B cell (primary cell): ENCODE measurements at regions not wholly inside any gene's neighbourhood (a gene's known extent, or its start where the extent isn't known, plus 50 kb on each side); places are given as distances from the start of the nearest gene placed in this dataset.

ENCODE experiments used
- EZH2 ChIP-seq: IDR thresholded peaks from 2 replicates; pipeline ENCODE4 v1.6.1; 2012; ENCODE audit warnings: borderline replicate concordance, low read depth, mild to moderate bottlenecking, moderate library complexity, low read length; ENCODE audit not compliant: insufficient read depth, poor library complexity, severe bottlenecking
- TF ChIP-seq, protein P1 (sequence below): fragments of 200-600 bp; IDR thresholded peaks from one replicate; pipeline ENCODE4 v1.8.0; 2022; ENCODE audit warnings: antibody characterized with exemption, mild to moderate bottlenecking

DNA sequence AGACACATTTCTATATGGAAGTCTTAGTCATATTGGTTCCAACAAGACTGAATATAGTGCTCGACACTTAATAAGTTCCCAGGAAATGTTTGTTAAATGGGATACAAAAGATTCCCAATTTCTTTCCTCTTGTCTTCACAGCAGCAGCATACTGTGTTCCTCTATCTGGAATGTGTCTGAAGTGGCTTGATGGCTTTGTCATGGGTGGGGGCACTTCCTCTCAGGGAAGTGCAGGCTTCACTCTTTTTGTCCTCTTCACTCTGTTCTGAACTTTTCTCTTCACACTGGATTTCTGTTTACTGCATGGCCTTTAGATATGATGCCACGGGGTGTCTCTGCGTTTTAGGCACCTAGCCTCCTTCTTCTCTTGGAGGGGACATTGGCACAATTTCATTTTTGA, 127.7 kb upstream of the C9orf72 start:
- TF ChIP-seq, protein P1, sequence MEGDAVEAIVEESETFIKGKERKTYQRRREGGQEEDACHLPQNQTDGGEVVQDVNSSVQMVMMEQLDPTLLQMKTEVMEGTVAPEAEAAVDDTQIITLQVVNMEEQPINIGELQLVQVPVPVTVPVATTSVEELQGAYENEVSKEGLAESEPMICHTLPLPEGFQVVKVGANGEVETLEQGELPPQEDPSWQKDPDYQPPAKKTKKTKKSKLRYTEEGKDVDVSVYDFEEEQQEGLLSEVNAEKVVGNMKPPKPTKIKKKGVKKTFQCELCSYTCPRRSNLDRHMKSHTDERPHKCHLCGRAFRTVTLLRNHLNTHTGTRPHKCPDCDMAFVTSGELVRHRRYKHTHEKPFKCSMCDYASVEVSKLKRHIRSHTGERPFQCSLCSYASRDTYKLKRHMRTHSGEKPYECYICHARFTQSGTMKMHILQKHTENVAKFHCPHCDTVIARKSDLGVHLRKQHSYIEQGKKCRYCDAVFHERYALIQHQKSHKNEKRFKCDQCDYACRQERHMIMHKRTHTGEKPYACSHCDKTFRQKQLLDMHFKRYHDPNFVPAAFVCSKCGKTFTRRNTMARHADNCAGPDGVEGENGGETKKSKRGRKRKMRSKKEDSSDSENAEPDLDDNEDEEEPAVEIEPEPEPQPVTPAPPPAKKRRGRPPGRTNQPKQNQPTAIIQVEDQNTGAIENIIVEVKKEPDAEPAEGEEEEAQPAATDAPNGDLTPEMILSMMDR: no peak
- no peak for TF ChIP-seq EZH2
